ENCODE measurements at regions not wholly inside any gene's neighbourhood (a gene's known extent, or its start where the extent isn't known, plus 50 kb on each side); places are given as distances from the start of the nearest gene placed in this dataset.

GRCh38 chr18:47737198-47737830 lies 193.1 kb downstream of the SMAD2 start:
- 80 to 88% methylated on average over 12 of the region's 12 CpGs for WGBS, 2 donors
- DNase-seq, result no peak
- Histone ChIP-seq H3K4me3 (no peak overlapping the region), H3K4me1 (no peaks in the 10 kb centered on the region), H3K9me3 (no peaks in the 10 kb centered on the region), H3K27ac (no peak overlapping the region), H3K27me3 (no peaks in the 10 kb centered on the region), H3K36me3 (no peaks in the 10 kb centered on the region)
- intact Hi-C loops (cut with DNase I), result loop anchor here in 1 of 3 donors (10.0 kb wide), 1 partner anchor 513 kb away; no protein-coding TSS in a partner anchor
- no peak for TF ChIP-seq CTCF (IDR thresholded peaks at IDR 0.05)
- ATAC-seq, result no peak
- FAIRE-seq, result no peak

- Histone ChIP-seq H3K36me3 (no peaks in the 10 kb centered on the region), H3K9me3 (no peaks in the 10 kb centered on the region), H3K27me3 (no peaks in the 10 kb centered on the region), H3K4me3 (no peak overlapping the region), H3K27ac (no peak overlapping the region), H3K4me1 (no peaks in the 10 kb centered on the region)
- FAIRE-seq (no peak), DNase-seq (no peak), ATAC-seq (no peak)
- intact Hi-C loops (cut with DNase I), result loop anchor here in 1 of 3 donors (10.0 kb wide), 1 partner anchor 512 kb away; no protein-coding TSS in a partner anchor
- 56 to 61% methylated on average over 5 of the region's 5 CpGs for WGBS, 2 donors
- TF ChIP-seq CTCF (IDR thresholded peaks at IDR 0.05), result no peak
These were observed 193.9 kb downstream of the SMAD2 start for GRCh38 chr18:47736376-47737140.

- intact Hi-C loops (cut with DNase I), result loop anchor here in 1 of 3 donors (10.0 kb wide), 1 partner anchor 510 kb away; no protein-coding TSS in a partner anchor
- Histone ChIP-seq H3K27me3 (no peaks in the 10 kb centered on the region), H3K4me1 (no peaks in the 10 kb centered on the region), H3K27ac (no peak overlapping the region), H3K9me3 (no peaks in the 10 kb centered on the region), H3K36me3 (no peaks in the 10 kb centered on the region), H3K4me3 (no peak overlapping the region)
- 29 to 32% methylated on average over 8 of the region's 8 CpGs for WGBS, 2 donors
- ATAC-seq, result no peak
- no peak for DNase-seq
- no peak for FAIRE-seq
- TF ChIP-seq CTCF (IDR thresholded peaks at IDR 0.05), result no peak
These were observed 195.3 kb downstream of the SMAD2 start for GRCh38 chr18:47735041-47735702.

- H3K27me3 ChIP-seq, result no peaks in the 10 kb centered on the region
- TF ChIP-seq CTCF (IDR thresholded peaks at IDR 0.05), result no peak
- no peak for DNase-seq
- ATAC-seq, result no peak
- H3K4me3 ChIP-seq, result no peak overlapping the region
- H3K9me3 ChIP-seq, result no peaks in the 10 kb centered on the region
- no peak for FAIRE-seq
- WGBS, 2 donors, result 61 to 68% methylated on average over 5 of the region's 5 CpGs
- H3K36me3 ChIP-seq, result no peaks in the 10 kb centered on the region
- H3K27ac ChIP-seq, result no peak overlapping the region
- H3K4me1 ChIP-seq, result no peaks in the 10 kb centered on the region
- intact Hi-C loops (cut with DNase I), result loop anchor here in 1 of 3 donors (10.0 kb wide), 1 partner anchor 506 kb away; no protein-coding TSS in a partner anchor
These were observed 199.2 kb downstream of the SMAD2 start for GRCh38 chr18:47731276-47731675.
